ENCODE measurements at regions not wholly inside any gene's neighbourhood (a gene's known extent, or its start where the extent isn't known, plus 50 kb on each side); places are given as distances from the start of the nearest gene placed in this dataset.

DNA sequence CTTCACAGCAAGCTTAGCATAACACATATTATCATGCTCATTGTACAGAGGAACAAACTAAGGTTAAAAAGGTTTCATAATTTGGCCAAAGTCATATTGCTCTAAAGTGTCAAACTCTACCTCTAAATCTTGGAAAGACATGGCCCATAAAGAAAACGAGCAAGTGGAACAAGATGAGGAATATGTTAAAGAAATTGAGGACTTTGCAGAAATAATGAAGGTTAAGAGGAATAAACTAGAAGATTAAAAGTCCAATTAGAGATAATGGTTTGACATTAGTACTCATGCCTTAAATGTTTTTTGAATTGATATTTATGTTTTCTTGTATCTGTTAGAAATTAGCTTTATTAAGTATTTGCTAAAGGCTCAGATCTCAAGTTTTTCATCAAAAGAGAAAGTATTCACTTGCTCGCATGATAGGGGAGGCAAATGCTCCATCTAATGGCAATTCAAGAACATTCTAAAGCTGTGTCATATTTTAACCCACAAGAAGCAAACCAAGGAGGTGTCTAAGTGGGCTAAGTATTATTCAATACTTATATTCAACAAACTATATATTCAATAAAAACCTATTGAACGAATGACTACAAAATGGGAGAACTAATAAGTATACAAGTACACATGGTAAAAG lies 192.9 kb upstream of the SPTLC3 start:
- Histone ChIP-seq H3K27ac (ENCODE audit: low read depth, low read length) (no peak overlapping the region), H3F3A (ENCODE audit: insufficient read depth) (no peaks in the 10 kb centered on the region), H2AFZ (ENCODE audit: low read depth, low read length, severe bottlenecking) (no peak overlapping the region), H3K9ac (ENCODE audit: low read length) (no peak overlapping the region), H3K27me3 (ENCODE audit: low read length) (no peaks in the 10 kb centered on the region), H3K4me3 (ENCODE audit: insufficient read depth, low read length, poor library complexity, severe bottlenecking) (no peak overlapping the region), H4K20me1 (ENCODE audit: low read depth, low read length) (no peaks in the 10 kb centered on the region), H3K9me3 (ENCODE audit: insufficient read depth, low read length) (no peaks in the 10 kb centered on the region), H3K79me2 (ENCODE audit: insufficient read depth, low read length) (no peaks in the 10 kb centered on the region), H3K9me2 (replicated peaks; ENCODE audit: insufficient read depth, low read length) (no peaks in the 10 kb centered on the region), H3K36me3 (ENCODE audit: low read length) (no peaks in the 10 kb centered on the region), H3K4me2 (ENCODE audit: low read depth, low read length, poor library complexity, severe bottlenecking) (no peak overlapping the region)
- TF ChIP-seq EZH2phosphoT487 (conservative IDR thresholded peaks at IDR 0.05; ENCODE audit: low read length) (no peak), CTCF (IDR thresholded peaks at IDR 0.05; ENCODE audit: insufficient read depth, low read length, poor library complexity, severe bottlenecking) (no peak)

DNA sequence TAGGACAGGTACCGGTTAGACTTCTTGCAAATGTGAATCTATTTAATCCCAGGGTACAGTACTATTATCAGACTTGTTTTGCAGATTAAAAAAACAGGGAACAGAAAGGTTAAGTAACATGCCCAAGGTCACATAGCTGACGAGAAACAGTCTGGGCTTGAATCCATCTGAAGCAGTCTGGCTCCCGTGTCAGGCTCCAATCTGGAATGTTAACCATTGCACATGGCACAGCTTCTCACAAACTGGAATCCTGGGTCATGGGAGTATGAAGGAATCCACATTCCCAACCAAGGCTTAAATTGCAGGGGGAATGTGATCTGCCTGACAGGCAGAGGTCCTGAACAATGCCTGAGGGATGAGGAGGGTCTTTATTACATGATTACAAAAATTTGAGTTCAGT lies 187.5 kb upstream of the SPTLC3 start:
- Histone ChIP-seq H3K4me2 (ENCODE audit: low read depth, low read length, poor library complexity, severe bottlenecking) (no peak overlapping the region), H4K20me1 (ENCODE audit: low read depth, low read length) (no peaks in the 10 kb centered on the region), H3K79me2 (ENCODE audit: insufficient read depth, low read length) (no peaks in the 10 kb centered on the region), H2AFZ (ENCODE audit: low read depth, low read length, severe bottlenecking) (no peak overlapping the region), H3F3A (ENCODE audit: insufficient read depth) (no peaks in the 10 kb centered on the region), H3K9ac (ENCODE audit: low read length) (no peak overlapping the region), H3K9me2 (replicated peaks; ENCODE audit: insufficient read depth, low read length) (no peaks in the 10 kb centered on the region), H3K4me3 (ENCODE audit: insufficient read depth, low read length, poor library complexity, severe bottlenecking) (no peak overlapping the region), H3K36me3 (ENCODE audit: low read length) (no peaks in the 10 kb centered on the region), H3K27ac (ENCODE audit: low read depth, low read length) (no peak overlapping the region), H3K9me3 (ENCODE audit: insufficient read depth, low read length) (no peaks in the 10 kb centered on the region), H3K27me3 (ENCODE audit: low read length) (no peaks in the 10 kb centered on the region)
- no peak for TF ChIP-seq CTCF (IDR thresholded peaks at IDR 0.05; ENCODE audit: insufficient read depth, low read length, poor library complexity, severe bottlenecking)
- TF ChIP-seq EZH2phosphoT487 (conservative IDR thresholded peaks at IDR 0.05; ENCODE audit: low read length): no peak

DNA sequence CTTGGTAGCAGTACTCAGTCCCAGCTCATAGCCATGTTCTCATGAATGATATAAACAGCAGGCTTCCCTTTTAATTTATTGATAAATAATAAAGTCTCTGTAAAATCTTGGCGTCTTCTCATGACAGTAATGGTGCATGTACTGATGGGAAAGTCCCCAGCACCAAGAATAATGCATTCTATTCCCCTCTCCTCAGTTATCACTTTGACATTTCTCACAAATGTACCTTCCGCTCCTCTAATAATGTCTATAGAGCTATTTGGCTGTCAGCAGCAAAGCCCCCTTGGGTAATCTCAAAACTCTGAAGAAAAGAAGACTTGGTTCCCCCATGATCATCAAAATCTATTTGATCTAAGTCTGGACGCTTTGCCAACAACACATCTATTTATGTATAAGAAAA lies 185.0 kb upstream of the SPTLC3 start:
- Histone ChIP-seq H3K27ac (ENCODE audit: low read depth, low read length) (no peak overlapping the region), H3K36me3 (ENCODE audit: low read length) (no peaks in the 10 kb centered on the region), H3K79me2 (ENCODE audit: insufficient read depth, low read length) (no peaks in the 10 kb centered on the region), H3F3A (ENCODE audit: insufficient read depth) (no peaks in the 10 kb centered on the region), H3K9me2 (replicated peaks; ENCODE audit: insufficient read depth, low read length) (no peaks in the 10 kb centered on the region), H2AFZ (ENCODE audit: low read depth, low read length, severe bottlenecking) (no peak overlapping the region), H4K20me1 (ENCODE audit: low read depth, low read length) (no peaks in the 10 kb centered on the region), H3K4me2 (ENCODE audit: low read depth, low read length, poor library complexity, severe bottlenecking) (no peak overlapping the region), H3K4me3 (ENCODE audit: insufficient read depth, low read length, poor library complexity, severe bottlenecking) (no peak overlapping the region), H3K27me3 (ENCODE audit: low read length) (no peaks in the 10 kb centered on the region), H3K9me3 (ENCODE audit: insufficient read depth, low read length) (no peaks in the 10 kb centered on the region), H3K9ac (ENCODE audit: low read length) (no peak overlapping the region)
- TF ChIP-seq EZH2phosphoT487 (conservative IDR thresholded peaks at IDR 0.05; ENCODE audit: low read length) (no peak), CTCF (IDR thresholded peaks at IDR 0.05; ENCODE audit: insufficient read depth, low read length, poor library complexity, severe bottlenecking) (no peak)
